ENCODE measurements at regions not wholly inside any gene's neighbourhood (a gene's known extent, or its start where the extent isn't known, plus 50 kb on each side); places are given as distances from the start of the nearest gene placed in this dataset.

GRCh38 chr10:56880606-56881005 is 519.5 kb upstream of the ZWINT start:
- Mint-ChIP-seq H3K4me1 (no peaks in the 10 kb centered on the region), H3K27ac (no peak overlapping the region), H3K9me3 (ENCODE audit: insufficient read depth) (no peaks in the 10 kb centered on the region), H3K27me3 (no peaks in the 10 kb centered on the region), H3K4me3 (no peak overlapping the region)
- CTCF ChIA-PET, result no interaction called here
- H3K4me2 ChIP-seq (replicated peaks; ENCODE audit: low read depth, low read length, poor library complexity, severe bottlenecking), result no peak overlapping the region
- H3K4me3 ChIP-seq (ENCODE audit: control extremely low read depth in 1 of 5, extremely low read depth in 1 of 5, insufficient read depth in 1 of 5, low read depth in 2 of 5, low read length in 4 of 5), result no peak overlapping the region
- H2AFZ ChIP-seq (ENCODE audit: insufficient read depth, low read depth, low read length, poor library complexity, severe bottlenecking), result no peak overlapping the region
- H4K20me1 ChIP-seq (ENCODE audit: control insufficient read depth, insufficient read depth, low read length, poor library complexity, severe bottlenecking), result no peaks in the 10 kb centered on the region
- H3K27ac ChIP-seq (ENCODE audit: low read length in 2 of 2), result no peak overlapping the region
- no peak for TF ChIP-seq EZH2 (IDR thresholded peaks at IDR 0.05; ENCODE audit: borderline replicate concordance, insufficient read depth, low read depth, low read length, poor library complexity, severe bottlenecking)
- TF ChIP-seq CTCF (IDR thresholded peaks at IDR 0.05), result no peak
- H3K9ac ChIP-seq (ENCODE audit: low read length), result no peak overlapping the region
- H3K4me1 ChIP-seq (ENCODE audit: control insufficient read depth in 2 of 2, insufficient read depth in 2 of 2, low read length in 2 of 2), result no peaks in the 10 kb centered on the region
- intact Hi-C loops (cut with micrococcal nuclease), result no loop called here
- H3K27me3 ChIP-seq (replicated peaks in 1 of 4; ENCODE audit: control extremely low read depth in 1 of 4, control insufficient read depth in 3 of 4, insufficient read depth in 4 of 4, low read length in 3 of 4), result no peaks in the 10 kb centered on the region
- no peaks in the 10 kb centered on the region for H3K79me2 ChIP-seq (ENCODE audit: control insufficient read depth, insufficient read depth, low read length)
- POLR2A ChIA-PET, result no interaction called here
- ATAC-seq (ENCODE audit: low read depth) (no peak), DNase-seq (no peak)
- no peaks in the 10 kb centered on the region for H3K36me3 ChIP-seq (replicated peaks in 1 of 2; ENCODE audit: control extremely low read depth in 1 of 2, control insufficient read depth in 1 of 2, extremely low read depth in 1 of 2, insufficient read depth in 2 of 2, low read length in 1 of 2)
- no peaks in the 10 kb centered on the region for H3K9me3 ChIP-seq (ENCODE audit: control extremely low read depth in 1 of 3, control insufficient read depth in 2 of 3, insufficient read depth in 1 of 3, low read length in 2 of 3)
- 58% methylated on average over 4 of the region's 4 CpGs for WGBS (ENCODE audit: insufficient coverage)

DNA sequence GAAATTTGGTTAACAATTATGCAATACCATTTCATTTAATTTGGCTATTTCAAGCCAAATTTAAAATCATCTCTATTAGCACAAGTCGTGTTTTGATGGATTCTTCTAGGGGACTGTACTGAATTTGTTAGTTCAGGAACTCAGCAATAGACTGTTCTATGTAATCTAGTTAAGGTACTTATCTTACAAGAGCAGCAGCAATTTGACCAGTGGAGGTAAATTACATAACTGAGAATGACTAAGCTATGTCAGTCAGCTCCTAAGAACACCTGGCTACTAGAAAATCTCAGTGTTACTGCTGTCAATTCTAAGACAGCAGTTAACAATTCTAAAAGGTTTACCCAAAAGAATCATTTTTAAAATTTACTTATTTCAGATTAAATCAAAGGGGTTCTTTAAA is 513.9 kb upstream of the ZWINT start:
- H2AFZ ChIP-seq (ENCODE audit: insufficient read depth, low read depth, low read length, poor library complexity, severe bottlenecking), result no peak overlapping the region
- intact Hi-C loops (cut with micrococcal nuclease), result no loop called here

More for the DNA sequence above, 513.9 kb upstream of the ZWINT start:
- no CpG with 5 or more reads among the region's 1 CpG for WGBS (ENCODE audit: insufficient coverage)
- Histone ChIP-seq H3K27ac (ENCODE audit: low read length in 2 of 2) (no peak overlapping the region), H3K4me3 (ENCODE audit: control extremely low read depth in 1 of 5, extremely low read depth in 1 of 5, insufficient read depth in 1 of 5, low read depth in 2 of 5, low read length in 4 of 5) (no peak overlapping the region), H4K20me1 (ENCODE audit: control insufficient read depth, insufficient read depth, low read length, poor library complexity, severe bottlenecking) (no peaks in the 10 kb centered on the region), H3K9me3 (ENCODE audit: control extremely low read depth in 1 of 3, control insufficient read depth in 2 of 3, insufficient read depth in 1 of 3, low read length in 2 of 3) (no peaks in the 10 kb centered on the region), H3K9ac (ENCODE audit: low read length) (no peak overlapping the region), H3K4me2 (replicated peaks; ENCODE audit: low read depth, low read length, poor library complexity, severe bottlenecking) (no peak overlapping the region), H3K79me2 (ENCODE audit: control insufficient read depth, insufficient read depth, low read length) (no peaks in the 10 kb centered on the region), H3K36me3 (replicated peaks in 1 of 2; ENCODE audit: control extremely low read depth in 1 of 2, control insufficient read depth in 1 of 2, extremely low read depth in 1 of 2, insufficient read depth in 2 of 2, low read length in 1 of 2) (no peaks in the 10 kb centered on the region), H3K4me1 (ENCODE audit: control insufficient read depth in 2 of 2, insufficient read depth in 2 of 2, low read length in 2 of 2) (no peaks in the 10 kb centered on the region), H3K27me3 (replicated peaks in 1 of 4; ENCODE audit: control extremely low read depth in 1 of 4, control insufficient read depth in 3 of 4, insufficient read depth in 4 of 4, low read length in 3 of 4) (no peaks in the 10 kb centered on the region)
- no peak for ATAC-seq (ENCODE audit: low read depth)
- H3K4me3 Mint-ChIP-seq, result no peak overlapping the region
- no peak for DNase-seq
- no peak for TF ChIP-seq CTCF (IDR thresholded peaks at IDR 0.05)
- TF ChIP-seq EZH2 (IDR thresholded peaks at IDR 0.05; ENCODE audit: borderline replicate concordance, insufficient read depth, low read depth, low read length, poor library complexity, severe bottlenecking), result no peak
- CTCF ChIA-PET, result no interaction called here
- POLR2A ChIA-PET, result no interaction called here
- no peak overlapping the region for H3K27ac Mint-ChIP-seq
- H3K4me1 Mint-ChIP-seq, result no peaks in the 10 kb centered on the region
- H3K27me3 Mint-ChIP-seq, result no peaks in the 10 kb centered on the region
- no peaks in the 10 kb centered on the region for H3K9me3 Mint-ChIP-seq (ENCODE audit: insufficient read depth)
